Progenitor cell of endocrine pancreas (in vitro differentiated cells): ENCODE measurements at regions not wholly inside any gene's neighbourhood (a gene's known extent, or its start where the extent isn't known, plus 50 kb on each side); places are given as distances from the start of the nearest gene placed in this dataset.
"Not testable (repeated sequence)": the region's sequence is repeated elsewhere in the genome, so short reads cannot be mapped to it uniquely, and the experiment has no call there.

Source experiments
- DNase-seq: peaks from one replicate; pipeline ENCODE4 v3.0.0; 2021; ENCODE audit warnings: low spot score; ENCODE audit not compliant: unreplicated experiment
- H3K27ac Mint-ChIP-seq: 2 replicates; pipeline ENCODE4 v1.8.0; 2021; ENCODE audit warnings: mild to moderate bottlenecking, moderate library complexity, mixed read lengths
- H3K27me3 Mint-ChIP-seq: 2 replicates; pipeline ENCODE4 v1.8.0; 2021; ENCODE audit warnings: mixed read lengths
- H3K36me3 Mint-ChIP-seq: 2 replicates; pipeline ENCODE4 v1.8.0; 2022; ENCODE audit warnings: mixed read lengths; ENCODE audit not compliant: insufficient read depth
- H3K4me1 Mint-ChIP-seq: 2 replicates; pipeline ENCODE4 v1.8.0; 2021; ENCODE audit warnings: low read depth, mixed read lengths
- H3K4me3 Mint-ChIP-seq: 2 replicates; pipeline ENCODE4 v1.8.0; 2021; ENCODE audit warnings: low read depth, mild to moderate bottlenecking, moderate library complexity, mixed read lengths
- H3K9me3 Mint-ChIP-seq: 2 replicates; pipeline ENCODE4 v1.8.0; 2021; ENCODE audit warnings: low read depth, mixed read lengths
- CTCF ChIP-seq: fragments of 200-600 bp; sonication (generic); IDR thresholded peaks from one replicate; pipeline ENCODE4 v1.5.0; 2021; ENCODE audit warnings: antibody characterized with exemption, mild to moderate bottlenecking; ENCODE audit not compliant: unreplicated experiment

- no peak overlapping the region for H3K4me3 Mint-ChIP-seq
- no peak for DNase-seq
- H3K27me3 Mint-ChIP-seq, result peaks cover 4% of the 10 kb centered on the region
- H3K36me3 Mint-ChIP-seq, result no peaks in the 10 kb centered on the region
- H3K4me1 Mint-ChIP-seq, result peaks cover 9% of the 10 kb centered on the region
- H3K27ac Mint-ChIP-seq, result no peak overlapping the region
- H3K9me3 Mint-ChIP-seq, result no peaks in the 10 kb centered on the region
- TF ChIP-seq CTCF, result no peak
These were observed 735.5 kb upstream of the AUTS2 start for GRCh38 chr7:68862736-68863135.

- Mint-ChIP-seq H3K27ac (no peak overlapping the region), H3K36me3 (no peaks in the 10 kb centered on the region), H3K4me3 (no peak overlapping the region), H3K27me3 (peaks cover 22% of the 10 kb centered on the region), H3K4me1 (peaks cover 9% of the 10 kb centered on the region), H3K9me3 (no peaks in the 10 kb centered on the region)
- DNase-seq, result no peak
- no peak for TF ChIP-seq CTCF
These were observed 732.7 kb upstream of the AUTS2 start for GRCh38 chr7:68865351-68866199.

- TF ChIP-seq CTCF, result no peak
- peaks cover 9% of the 10 kb centered on the region for H3K4me1 Mint-ChIP-seq
- no peak for DNase-seq
- no peaks in the 10 kb centered on the region for H3K9me3 Mint-ChIP-seq
- H3K27me3 Mint-ChIP-seq, result peaks cover 26% of the 10 kb centered on the region
- no peak overlapping the region for H3K27ac Mint-ChIP-seq
- H3K4me3 Mint-ChIP-seq, result no peak overlapping the region
- no peaks in the 10 kb centered on the region for H3K36me3 Mint-ChIP-seq
These were observed 732.1 kb upstream of the AUTS2 start for GRCh38 chr7:68866200-68866570.

- not testable (repeated sequence) for DNase-seq, H3K4me3 Mint-ChIP-seq, H3K4me1 Mint-ChIP-seq, H3K36me3 Mint-ChIP-seq, H3K9me3 Mint-ChIP-seq, H3K27ac Mint-ChIP-seq
- H3K27me3 Mint-ChIP-seq, result peaks cover 24% of the 10 kb centered on the region
These were observed 731.6 kb upstream of the AUTS2 start for GRCh38 chr7:68866721-68867120.

- Mint-ChIP-seq H3K4me3 (no peak overlapping the region), H3K9me3 (no peaks in the 10 kb centered on the region), H3K27me3 (peaks cover 34% of the 10 kb centered on the region), H3K27ac (no peak overlapping the region), H3K36me3 (no peaks in the 10 kb centered on the region), H3K4me1 (peaks cover 9% of the 10 kb centered on the region)
- no peak for DNase-seq
- TF ChIP-seq CTCF, result no peak
These were observed 729.3 kb upstream of the AUTS2 start for GRCh38 chr7:68868978-68869377.

GRCh38 chr7:68873616-68874015 is 724.7 kb upstream of the AUTS2 start:
- Mint-ChIP-seq H3K36me3 (no peaks in the 10 kb centered on the region), H3K27me3 (peaks cover 32% of the 10 kb centered on the region), H3K4me3 (no peak overlapping the region), H3K4me1 (no peaks in the 10 kb centered on the region), H3K9me3 (no peaks in the 10 kb centered on the region), H3K27ac (no peak overlapping the region)
- no peak for TF ChIP-seq CTCF
- DNase-seq, result no peak
